GM19239 (cell line): ENCODE measurements at regions not wholly inside any gene's neighbourhood (a gene's known extent, or its start where the extent isn't known, plus 50 kb on each side); places are given as distances from the start of the nearest gene placed in this dataset.
"Not testable (repeated sequence)": the region's sequence is repeated elsewhere in the genome, so short reads cannot be mapped to it uniquely, and the experiment has no call there.

Experiments
- DNase-seq: peaks from one replicate; pipeline ENCODE4 v3.0.0; 2011; ENCODE audit warnings: low spot score; ENCODE audit not compliant: insufficient read length
- FAIRE-seq: peaks from 2 replicates; lab custom pipeline; 2011; peaks lifted over from hg19 to GRCh38; lab: Jason Lieb, UNC

- FAIRE-seq (no peak), DNase-seq (no peak)
These were observed 384.5 kb downstream of the NPIPA7 start for GRCh38 chr16:16763449-16763848.

- not testable (repeated sequence) for FAIRE-seq, DNase-seq
These were observed 391.8 kb downstream of the NPIPA7 start for GRCh38 chr16:16770717-16771116.

DNA sequence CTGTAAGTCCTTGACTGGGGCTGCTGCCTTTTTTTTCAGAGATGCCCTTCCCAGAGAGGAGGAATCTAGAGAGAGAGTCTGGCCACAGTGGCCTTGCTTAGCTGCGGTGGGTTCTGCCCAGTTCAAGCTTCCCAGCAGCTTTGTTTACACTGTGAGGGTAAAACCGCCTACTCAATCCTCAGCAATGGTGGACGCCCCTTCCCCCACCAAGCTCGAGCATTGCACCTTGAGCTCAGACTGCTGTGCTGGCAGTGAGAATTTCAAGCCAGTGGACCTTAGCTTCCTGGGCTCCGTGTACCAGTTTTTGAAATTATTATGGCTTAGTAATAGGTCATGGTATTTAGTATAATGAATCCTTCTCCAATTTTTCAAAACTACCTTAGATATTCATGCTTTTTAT is 395.4 kb downstream of the NPIPA7 start:
- no peak for FAIRE-seq
- no peak for DNase-seq

GRCh38 chr16:16778332-16778731 is 399.4 kb downstream of the NPIPA7 start:
- FAIRE-seq (no peak), DNase-seq (no peak)

DNA sequence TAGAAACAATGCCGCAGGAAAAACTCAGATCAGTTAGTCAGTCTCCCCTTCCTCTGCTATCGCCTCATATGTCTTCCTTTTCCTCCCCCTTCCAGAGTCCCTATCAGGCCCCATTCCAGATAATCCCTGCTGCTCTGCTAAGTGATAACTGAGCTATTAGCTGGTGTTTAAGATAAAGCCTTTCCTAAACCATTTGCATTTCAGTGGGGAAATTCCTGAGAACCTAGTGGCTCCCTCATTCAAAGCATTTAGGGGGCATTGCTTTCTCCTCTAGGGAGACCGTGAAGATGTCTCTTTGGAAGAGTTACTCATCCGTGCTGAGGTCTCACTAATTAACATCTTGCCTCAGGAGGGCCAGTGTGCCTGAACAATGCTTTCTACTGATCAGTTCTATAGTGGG is 401.6 kb downstream of the NPIPA7 start:
- no peak for FAIRE-seq
- no peak for DNase-seq

DNA sequence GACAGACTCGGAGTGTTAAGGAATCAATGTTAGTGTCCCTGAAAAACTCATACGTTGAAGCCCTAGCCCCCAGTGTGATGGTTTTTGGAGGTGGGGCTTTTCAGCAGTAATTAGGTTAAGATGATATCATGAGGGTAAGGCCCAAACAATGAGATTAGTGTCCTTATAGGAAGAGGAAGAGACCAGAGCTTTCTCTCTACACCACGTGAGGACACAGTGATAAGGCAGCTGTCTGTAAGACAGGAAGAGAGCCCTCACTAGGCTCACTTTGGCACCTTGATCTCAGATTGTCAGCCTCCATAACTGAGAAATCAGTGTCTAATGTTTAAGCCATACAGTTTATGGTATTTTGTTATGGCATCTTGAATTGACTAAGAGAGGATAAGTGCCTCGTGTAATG is 403.2 kb downstream of the NPIPA7 start:
- FAIRE-seq (no peak), DNase-seq (no peak)

DNA sequence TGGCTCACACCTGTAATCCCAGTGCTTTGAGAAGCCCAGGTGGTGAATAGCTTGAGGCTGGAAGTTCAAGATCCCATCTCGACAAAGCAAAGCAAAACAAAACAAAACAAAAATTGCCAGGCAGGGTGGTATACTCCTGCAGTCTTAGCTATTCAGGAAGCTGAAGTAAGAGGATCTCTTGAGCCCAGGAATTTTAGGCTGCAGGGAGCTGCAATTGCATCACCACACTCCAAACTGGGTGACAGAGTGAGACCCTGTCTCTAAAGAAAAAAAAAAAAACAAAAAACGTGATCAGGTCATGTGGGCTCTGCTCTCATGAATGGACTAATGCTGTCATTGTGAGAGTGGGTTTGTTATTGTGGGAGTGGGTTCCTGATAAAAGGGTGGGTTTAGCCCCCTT is 409.1 kb downstream of the NPIPA7 start:
- DNase-seq (no peak), FAIRE-seq (no peak)

DNA sequence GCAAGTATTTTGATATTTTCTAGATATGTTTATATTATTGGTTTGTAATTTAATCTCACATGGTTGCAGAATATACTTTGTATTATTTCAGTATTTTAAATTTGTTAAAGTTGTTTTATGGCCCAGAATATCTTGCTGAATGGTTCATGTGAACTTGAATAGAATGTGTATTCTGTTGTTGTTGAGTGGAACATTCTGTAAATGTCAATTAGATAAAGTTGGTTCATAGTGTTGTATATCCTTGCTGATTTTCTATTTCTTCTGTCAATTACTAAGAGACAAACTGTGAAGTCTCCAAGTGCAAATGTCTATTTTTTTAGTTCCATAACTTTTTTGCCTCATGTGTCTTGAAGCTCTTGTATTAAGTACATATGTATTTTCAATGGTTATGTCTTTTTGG is 411.7 kb downstream of the NPIPA7 start:
- DNase-seq (no peak), FAIRE-seq (no peak)

DNA sequence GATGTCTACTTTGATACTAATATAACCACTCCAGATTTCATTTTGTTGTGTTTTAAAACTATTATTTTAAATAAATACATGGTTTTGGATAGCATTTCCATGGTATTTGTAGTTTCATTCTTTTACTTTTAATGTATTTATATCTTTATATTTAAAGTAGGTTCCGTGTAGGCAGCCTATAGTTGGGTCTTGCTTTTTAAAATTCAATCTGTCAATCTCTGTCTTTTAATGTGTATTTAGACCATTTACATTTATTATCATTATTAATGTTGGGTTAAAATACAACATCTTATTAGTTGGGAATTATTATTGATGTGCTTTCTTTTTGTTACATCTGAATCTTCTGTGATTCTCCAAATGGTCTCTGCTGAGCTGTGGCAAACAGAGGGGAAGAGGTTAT is 412.1 kb downstream of the NPIPA7 start:
- no peak for DNase-seq
- no peak for FAIRE-seq

DNA sequence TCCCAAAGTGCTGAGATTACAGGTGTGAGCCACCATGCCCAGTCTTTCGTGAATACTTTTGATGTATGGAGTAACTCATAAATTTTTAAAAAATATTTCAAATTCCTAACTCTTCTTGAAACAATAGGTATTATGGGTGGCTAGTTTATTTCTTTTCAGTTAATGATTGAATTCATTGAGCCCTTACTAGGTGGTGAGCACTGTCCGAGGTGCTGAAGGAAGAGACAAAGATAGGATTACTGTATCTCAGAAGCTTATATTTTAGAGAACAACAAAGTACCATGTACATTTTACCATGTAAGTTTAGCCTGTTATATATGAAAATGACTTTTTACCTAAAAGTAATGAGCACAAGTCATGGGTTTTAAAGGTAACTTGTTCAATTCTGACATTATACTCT is 418.3 kb downstream of the NPIPA7 start:
- DNase-seq (no peak), FAIRE-seq (no peak)

GRCh38 chr16:16798504-16798903 is 419.6 kb downstream of the NPIPA7 start:
- no peak for FAIRE-seq

GRCh38 chr16:16805809-16806208 is 426.9 kb downstream of the NPIPA7 start:
- no peak for FAIRE-seq
- DNase-seq = no peak

More at GRCh38 chr16:16798504-16798903, 419.6 kb downstream of the NPIPA7 start:
- no peak for DNase-seq

GRCh38 chr16:16815641-16816040 is 436.7 kb downstream of the NPIPA7 start:
- FAIRE-seq = no peak
- DNase-seq = no peak

- DNase-seq = no peak
- no peak for FAIRE-seq
These were observed 438.3 kb downstream of the NPIPA7 start for GRCh38 chr16:16817196-16817595.

DNA sequence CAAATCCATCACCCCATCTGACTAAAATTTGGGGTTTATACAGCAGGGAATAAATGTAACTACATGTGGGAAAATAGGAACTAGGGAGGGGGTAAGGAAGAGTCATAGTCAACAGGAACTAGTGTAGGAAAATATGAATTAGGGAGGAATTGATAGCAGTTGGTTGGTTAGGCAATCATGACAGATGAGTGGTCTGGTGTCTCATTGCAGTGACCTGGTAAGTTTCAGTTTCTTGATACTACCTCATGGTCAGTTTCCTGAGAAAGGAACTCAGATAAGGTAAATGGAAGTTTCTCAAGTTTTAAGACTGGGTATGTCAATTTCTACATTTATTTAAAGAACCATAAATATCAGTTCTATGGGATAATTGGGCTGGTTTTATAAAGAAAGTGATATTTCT is 442.3 kb downstream of the NPIPA7 start:
- no peak for DNase-seq
- FAIRE-seq = no peak

GRCh38 chr16:16828913-16829398 is 450.0 kb downstream of the NPIPA7 start:
- no peak for FAIRE-seq
- DNase-seq = no peak

DNA sequence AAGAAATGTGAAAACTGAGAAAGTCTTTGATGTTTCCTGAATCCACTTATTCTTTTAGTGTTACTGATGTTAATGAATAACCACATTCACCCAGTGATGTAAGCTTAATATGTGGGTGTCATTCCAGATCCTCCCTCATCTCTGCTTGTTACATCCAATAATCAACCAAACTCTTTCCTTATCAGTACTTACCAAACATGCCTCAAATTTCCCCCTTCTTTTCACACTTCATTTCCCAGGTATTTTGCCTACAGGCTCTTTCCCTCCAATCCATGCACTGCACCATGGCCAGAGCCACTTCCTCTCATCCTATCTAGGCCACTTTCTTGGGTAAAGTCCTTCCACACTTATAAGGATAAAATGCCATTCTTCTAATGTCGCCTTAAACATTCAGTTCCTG is 451.5 kb downstream of the NPIPA7 start:
- FAIRE-seq = no peak
- DNase-seq = no peak

DNA sequence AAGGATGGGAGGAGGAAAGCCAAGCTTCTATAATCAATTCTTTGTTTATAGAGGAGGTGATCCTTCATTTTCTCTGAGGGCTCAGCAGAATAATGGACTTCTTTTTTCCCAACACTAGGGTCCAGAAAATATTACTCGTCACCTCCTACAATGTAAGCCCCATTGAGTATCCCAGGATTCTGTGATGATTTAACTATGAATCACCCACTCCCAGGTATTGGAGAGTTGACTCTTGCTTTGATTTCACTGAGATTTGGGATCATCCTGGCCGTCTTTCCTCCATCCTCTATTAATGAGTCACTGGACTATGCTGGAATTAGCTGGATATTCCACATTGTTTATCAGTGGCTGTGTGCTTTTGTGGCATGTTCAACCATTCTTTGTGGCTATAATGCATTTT is 452.0 kb downstream of the NPIPA7 start:
- FAIRE-seq (no peak), DNase-seq (no peak)

DNA sequence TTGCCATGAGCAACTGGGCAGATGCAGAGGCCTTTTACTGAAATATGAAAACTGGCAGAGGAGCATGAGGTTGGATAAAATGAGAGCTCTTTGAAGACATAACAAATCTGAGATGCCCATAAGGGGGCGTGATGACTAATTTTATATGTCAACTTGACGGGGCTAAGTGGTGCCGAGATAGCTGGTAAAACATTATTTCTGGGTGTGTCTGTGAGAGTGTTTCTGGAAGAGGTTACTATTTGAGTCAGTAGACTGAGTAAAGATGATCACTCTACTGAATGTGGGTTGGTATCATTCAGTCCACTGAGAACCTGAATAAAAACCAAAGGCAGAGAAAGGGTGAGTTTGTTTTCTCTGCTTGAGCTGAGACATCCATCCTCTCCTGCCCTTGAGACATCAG is 454.2 kb downstream of the NPIPA7 start:
- FAIRE-seq (no peak), DNase-seq (no peak)

GRCh38 chr16:16850274-16850673 is 471.3 kb downstream of the NPIPA7 start:
- DNase-seq (no peak), FAIRE-seq (no peak)

DNA sequence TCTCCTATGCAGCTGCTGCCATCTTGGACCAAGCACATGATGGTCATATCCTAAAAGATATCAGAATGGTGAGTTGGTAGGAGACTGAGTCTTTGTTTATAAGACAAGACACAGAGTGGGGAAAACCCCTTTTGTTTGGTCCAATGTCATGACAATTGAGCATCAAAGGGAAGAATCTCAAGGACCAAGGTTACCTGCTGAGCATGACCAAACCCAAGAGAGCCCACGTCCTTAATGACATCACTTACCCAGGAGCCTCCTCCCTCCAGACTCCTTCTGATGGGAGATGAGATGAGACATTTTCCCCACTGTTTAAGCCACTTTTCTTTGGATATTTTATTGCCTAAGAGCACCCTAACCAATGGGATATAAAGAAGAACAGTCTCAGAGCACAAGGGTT is 478.1 kb downstream of the NPIPA7 start:
- DNase-seq = no peak
- FAIRE-seq = no peak

GRCh38 chr16:16857603-16858283 is 478.8 kb downstream of the NPIPA7 start:
- DNase-seq (no peak), FAIRE-seq (no peak)
